AG08396 (cell line): ENCODE measurements at regions not wholly inside any gene's neighbourhood (a gene's known extent, or its start where the extent isn't known, plus 50 kb on each side); places are given as distances from the start of the nearest gene placed in this dataset.

ENCODE experiments used
- DNase-seq: peaks from one replicate; pipeline ENCODE4 v3.0.0; 2012; ENCODE audit warnings: low spot score, mixed read lengths

GRCh38 chr5:164708831-164709230 lies 1203.4 kb downstream of the MAT2B start:
- no peak for DNase-seq

GRCh38 chr5:164713682-164714081 lies 1208.3 kb downstream of the MAT2B start:
- DNase-seq: no peak

GRCh38 chr5:164721116-164721515 lies 1215.7 kb downstream of the MAT2B start:
- no peak for DNase-seq

- no peak for DNase-seq
Measured at GRCh38 chr5:164721656-164722055, 1216.2 kb downstream of the MAT2B start.

GRCh38 chr5:164722702-164723101 lies 1217.3 kb downstream of the MAT2B start:
- DNase-seq: no peak

GRCh38 chr5:164727012-164727411 lies 1221.6 kb downstream of the MAT2B start:
- no peak for DNase-seq

- no peak for DNase-seq
Measured at GRCh38 chr5:164728733-164729132, 1223.3 kb downstream of the MAT2B start.

GRCh38 chr5:164735334-164735733 lies 1229.9 kb downstream of the MAT2B start:
- no peak for DNase-seq

- DNase-seq: no peak
Measured at GRCh38 chr5:164741376-164741775, 1236.0 kb downstream of the MAT2B start.

- no peak for DNase-seq
Measured at GRCh38 chr5:164742025-164742424, 1236.6 kb downstream of the MAT2B start.

GRCh38 chr5:164746723-164747122 lies 1241.3 kb downstream of the MAT2B start:
- DNase-seq: no peak

- no peak for DNase-seq
Measured at GRCh38 chr5:164747371-164747770, 1242.0 kb downstream of the MAT2B start.

GRCh38 chr5:164748861-164749260 lies 1243.4 kb downstream of the MAT2B start:
- no peak for DNase-seq

GRCh38 chr5:164753434-164753833 lies 1248.0 kb downstream of the MAT2B start:
- DNase-seq: no peak

GRCh38 chr5:164763206-164763605 lies 1257.8 kb downstream of the MAT2B start:
- DNase-seq: no peak

- no peak for DNase-seq
Measured at GRCh38 chr5:164772122-164772521, 1266.7 kb downstream of the MAT2B start.

GRCh38 chr5:164784230-164784629 lies 1278.8 kb downstream of the MAT2B start:
- no peak for DNase-seq

- no peak for DNase-seq
Measured at GRCh38 chr5:164798110-164798509, 1292.7 kb downstream of the MAT2B start.

- DNase-seq: no peak
Measured at GRCh38 chr5:164799391-164799790, 1294.0 kb downstream of the MAT2B start.

GRCh38 chr5:164801910-164802309 lies 1296.5 kb downstream of the MAT2B start:
- no peak for DNase-seq

- no peak for DNase-seq
Measured at GRCh38 chr5:164809821-164810220, 1304.4 kb downstream of the MAT2B start.

GRCh38 chr5:164818445-164818844 lies 1313.0 kb downstream of the MAT2B start:
- DNase-seq: no peak

GRCh38 chr5:164824671-164825070 lies 1319.3 kb downstream of the MAT2B start:
- DNase-seq: no peak

- no peak for DNase-seq
Measured at GRCh38 chr5:164832516-164832915, 1327.1 kb downstream of the MAT2B start.

GRCh38 chr5:164844348-164844747 lies 1338.9 kb downstream of the MAT2B start:
- no peak for DNase-seq
